ENCODE measurements at regions not wholly inside any gene's neighbourhood (a gene's known extent, or its start where the extent isn't known, plus 50 kb on each side); places are given as distances from the start of the nearest gene placed in this dataset.

DNA sequence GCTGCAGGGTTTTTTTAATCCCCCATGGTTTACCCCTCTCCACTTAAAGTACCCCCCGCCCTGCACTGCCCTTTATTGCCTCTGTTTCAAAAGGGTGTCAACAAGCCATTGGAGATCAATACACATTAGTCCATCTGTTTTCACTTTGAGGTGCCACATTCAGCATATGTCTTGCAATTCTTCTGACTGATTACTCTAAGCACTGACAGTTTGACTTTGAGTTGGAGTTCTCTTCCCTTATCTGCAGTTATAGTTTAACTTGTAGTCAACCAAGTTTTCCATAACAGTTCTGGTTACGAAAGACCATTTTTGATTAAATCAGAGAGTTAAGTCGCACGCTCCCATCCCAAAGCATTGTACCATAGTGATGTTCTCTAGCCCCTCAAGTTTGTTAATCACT is 260.8 kb upstream of the TBX3 start:
- TF ChIP-seq, protein P1, sequence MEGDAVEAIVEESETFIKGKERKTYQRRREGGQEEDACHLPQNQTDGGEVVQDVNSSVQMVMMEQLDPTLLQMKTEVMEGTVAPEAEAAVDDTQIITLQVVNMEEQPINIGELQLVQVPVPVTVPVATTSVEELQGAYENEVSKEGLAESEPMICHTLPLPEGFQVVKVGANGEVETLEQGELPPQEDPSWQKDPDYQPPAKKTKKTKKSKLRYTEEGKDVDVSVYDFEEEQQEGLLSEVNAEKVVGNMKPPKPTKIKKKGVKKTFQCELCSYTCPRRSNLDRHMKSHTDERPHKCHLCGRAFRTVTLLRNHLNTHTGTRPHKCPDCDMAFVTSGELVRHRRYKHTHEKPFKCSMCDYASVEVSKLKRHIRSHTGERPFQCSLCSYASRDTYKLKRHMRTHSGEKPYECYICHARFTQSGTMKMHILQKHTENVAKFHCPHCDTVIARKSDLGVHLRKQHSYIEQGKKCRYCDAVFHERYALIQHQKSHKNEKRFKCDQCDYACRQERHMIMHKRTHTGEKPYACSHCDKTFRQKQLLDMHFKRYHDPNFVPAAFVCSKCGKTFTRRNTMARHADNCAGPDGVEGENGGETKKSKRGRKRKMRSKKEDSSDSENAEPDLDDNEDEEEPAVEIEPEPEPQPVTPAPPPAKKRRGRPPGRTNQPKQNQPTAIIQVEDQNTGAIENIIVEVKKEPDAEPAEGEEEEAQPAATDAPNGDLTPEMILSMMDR (conservative IDR thresholded peaks at IDR 0.05), result no peak
- no peak for TF ChIP-seq ZFX (IDR thresholded peaks at IDR 0.05)

All from C4-2B (cell line).